GM23338 (cell line): ENCODE measurements at regions not wholly inside any gene's neighbourhood (a gene's known extent, or its start where the extent isn't known, plus 50 kb on each side); places are given as distances from the start of the nearest gene placed in this dataset.
A peak's percentile ranks its signal among the peaks of the same experiment; 100 is the strongest.

Experiments
- ATAC-seq: fragments of 200-7000 bp; cut with Tn5 transposase; 3 replicates; pipeline ENCODE4 v1.9.1; 2020
- DNase-seq: peaks from one replicate; pipeline ENCODE4 v3.0.0-alpha.2; 2015; ENCODE audit warnings: low spot score
- H2AFZ ChIP-seq: fragments of 200-600 bp; sonication (generic); 2 replicates; pipeline ENCODE4 v1.8.0; 2016; ENCODE audit warnings: antibody characterized with exemption, mild to moderate bottlenecking, moderate library complexity
- H3F3A ChIP-seq: fragments of 200-600 bp; sonication (generic); replicated peaks from 2 replicates; pipeline ENCODE4 v1.8.0; 2017; ENCODE audit warnings: antibody characterized with exemption, mixed run types, low read depth
- H3K27ac ChIP-seq: fragments of 200-600 bp; sonication (generic); 2 replicates; pipeline ENCODE4 v1.6.1; 2016; ENCODE audit warnings: low read depth
- H3K27me3 ChIP-seq: fragments of 200-600 bp; sonication (generic); 2 replicates; pipeline ENCODE4 v1.8.0; 2016; ENCODE audit warnings: mild to moderate bottlenecking, mixed run types, moderate library complexity; ENCODE audit not compliant: insufficient read depth
- H3K36me3 ChIP-seq: fragments of 200-600 bp; sonication (generic); 2 replicates; pipeline ENCODE4 v1.8.0; 2016; ENCODE audit warnings: mild to moderate bottlenecking; ENCODE audit not compliant: insufficient read depth
- H3K4me1 ChIP-seq: fragments of 200-600 bp; sonication (generic); 2 replicates; pipeline ENCODE4 v1.8.0; 2016; ENCODE audit warnings: mild to moderate bottlenecking, moderate library complexity; ENCODE audit not compliant: insufficient read depth
- H3K4me2 ChIP-seq: fragments of 200-600 bp; sonication (generic); 2 replicates; pipeline ENCODE4 v1.7.1; 2017; ENCODE audit warnings: mixed run types
- H3K4me3 ChIP-seq: fragments of 200-600 bp; sonication (generic); 2 replicates; pipeline ENCODE4 v1.6.1; 2016; ENCODE audit warnings: mixed run types
- H3K79me2 ChIP-seq: fragments of 200-600 bp; sonication (generic); replicated peaks from 2 replicates; pipeline ENCODE4 v1.8.0; 2017; ENCODE audit warnings: mild to moderate bottlenecking; ENCODE audit not compliant: insufficient read depth
- H3K9me2 ChIP-seq: fragments of 200-600 bp; sonication (generic); 2 replicates; pipeline ENCODE4 v1.8.0; 2017; ENCODE audit not compliant: insufficient read depth
- H4K20me1 ChIP-seq: fragments of 200-600 bp; sonication (generic); replicated peaks from 2 replicates; pipeline ENCODE4 v1.8.0; 2017; ENCODE audit warnings: mild to moderate bottlenecking; ENCODE audit not compliant: insufficient read depth
- H3K27ac Mint-ChIP-seq: 2 replicates; pipeline ENCODE4 v1.8.0; 2020; ENCODE audit warnings: inconsistent platforms, mild to moderate bottlenecking, moderate library complexity, mixed read lengths
- H3K27me3 Mint-ChIP-seq: 3 replicates; pipeline ENCODE4 v1.8.0; 2022; ENCODE audit warnings: low read depth, mild to moderate bottlenecking, moderate library complexity, mixed read lengths, inconsistent platforms; ENCODE audit not compliant: insufficient read depth, poor library complexity
- H3K36me3 Mint-ChIP-seq: 3 replicates; pipeline ENCODE4 v1.8.0; 2021; ENCODE audit warnings: low read depth, mild to moderate bottlenecking, inconsistent platforms, moderate library complexity, mixed read lengths
- H3K4me1 Mint-ChIP-seq: 3 replicates; pipeline ENCODE4 v1.8.0; 2020; ENCODE audit warnings: mild to moderate bottlenecking, inconsistent platforms, mixed read lengths
- H3K4me3 Mint-ChIP-seq: 3 replicates; pipeline ENCODE4 v1.8.0; 2021; ENCODE audit warnings: moderate library complexity, mild to moderate bottlenecking, inconsistent platforms, mixed read lengths
- H3K9me3 Mint-ChIP-seq: 3 replicates; pipeline ENCODE4 v1.8.0; 2020; ENCODE audit warnings: moderate library complexity, mild to moderate bottlenecking, inconsistent platforms, mixed read lengths
- CTCF ChIP-seq, 2 experiments: fragments of 200-600 bp in 1 of 2; sonication (generic) in 1 of 2; conservative IDR thresholded peaks; 2 replicates each; pipeline versions ENCODE4 v1.5.1 to v1.6.1; 2016 to 2017; ENCODE audit warnings: antibody characterized with exemption in 2 of 2, low read depth in 2 of 2, mild to moderate bottlenecking in 2 of 2, moderate library complexity in 1 of 2
- NANOG ChIP-seq: IDR thresholded peaks from 2 replicates; pipeline ENCODE4 v1.6.1; 2016; ENCODE audit warnings: antibody characterized with exemption, borderline replicate concordance
- POLR2AphosphoS5 ChIP-seq: IDR thresholded peaks from 2 replicates; pipeline ENCODE4 v1.6.1; 2016; ENCODE audit warnings: antibody characterized with exemption, low read depth
- REST ChIP-seq: IDR thresholded peaks from one replicate; pipeline ENCODE4 v1.6.1; 2018; ENCODE audit warnings: antibody characterized with exemption; ENCODE audit not compliant: unreplicated experiment
- ZNF331 ChIP-seq: fragments of 250-450 bp; sonication (Bioruptor Pico); IDR thresholded peaks from 2 replicates; pipeline ENCODE4 v1.5.0; 2020; ENCODE audit warnings: low read depth, mild to moderate bottlenecking, moderate library complexity
- ZNF462 ChIP-seq: fragments of 250-450 bp; sonication (Bioruptor Pico); IDR thresholded peaks from 2 replicates; pipeline ENCODE4 v1.5.0; 2020; ENCODE audit warnings: mild to moderate bottlenecking, moderate library complexity

- no peak for TF ChIP-seq REST
- no peak for TF ChIP-seq ZNF331 (CRISPR knock-in tag)
Measured at GRCh38 chr17:33639103-33639880, 346.2 kb upstream of the ASIC2 start (continued).

- peaks cover 25% of the 10 kb centered on the region for H3K4me1 Mint-ChIP-seq
- no peak overlapping the region; the same call in 1 of the 3 replicates for H3K4me3 Mint-ChIP-seq
- DNase-seq (peak; percentile 66), ATAC-seq (peak; percentile 91)
- Histone ChIP-seq H3F3A (0 out of 2 replicates have a peak, but pooled peaks cover 2% of the 10 kb centered on the region), H4K20me1 (no peaks in the 10 kb centered on the region), H3K4me2 (peak overlapping the region; percentile 21), H3K4me3 (peak overlapping the region; percentile 24; the same call in 1 of the 2 replicates), H3K27me3 (no peaks in the 10 kb centered on the region), H3K36me3 (peaks cover 15% of the 10 kb centered on the region), H3K9me2 (no peaks in the 10 kb centered on the region), H2AFZ (no peak overlapping the region), H3K79me2 (no peaks in the 10 kb centered on the region), H3K4me1 (peaks cover 20% of the 10 kb centered on the region), H3K27ac (no peak overlapping the region)
- no peak overlapping the region for H3K27ac Mint-ChIP-seq
- H3K27me3 Mint-ChIP-seq: peaks cover 2% of the 10 kb centered on the region
- no peak for TF ChIP-seq POLR2AphosphoS5
- H3K36me3 Mint-ChIP-seq: peaks cover 15% of the 10 kb centered on the region
- peaks cover 22% of the 10 kb centered on the region for H3K9me3 Mint-ChIP-seq
Measured at GRCh38 chr17:33640629-33641028, 347.5 kb upstream of the ASIC2 start.

- H4K20me1 ChIP-seq: no peaks in the 10 kb centered on the region
Measured at GRCh38 chr17:33642002-33642401, 348.9 kb upstream of the ASIC2 start.

More at GRCh38 chr17:33642002-33642401, 348.9 kb upstream of the ASIC2 start:
- no peaks in the 10 kb centered on the region for H3K79me2 ChIP-seq
- no peak overlapping the region for H3K27ac Mint-ChIP-seq
- H3F3A ChIP-seq: 0 out of 2 replicates have a peak, but pooled peaks cover 2% of the 10 kb centered on the region
- no peaks in the 10 kb centered on the region for H3K27me3 ChIP-seq
- H3K36me3 ChIP-seq: peaks cover 13% of the 10 kb centered on the region
- TF ChIP-seq NANOG (no peak), ZNF462 (no peak), CTCF (conservative IDR thresholded peaks at IDR 0.05; ENCODE audit: low read depth in 2 of 2) (peak; percentile 31 to 43; a peak in 3 of 4 replicates), ZNF331 (CRISPR knock-in tag) (no peak)
- H3K4me3 ChIP-seq: no peak overlapping the region
- H3K36me3 Mint-ChIP-seq: peaks cover 12% of the 10 kb centered on the region
- H3K4me1 ChIP-seq: peaks cover 20% of the 10 kb centered on the region
- H3K9me2 ChIP-seq: no peaks in the 10 kb centered on the region
- H3K27ac ChIP-seq: no peak overlapping the region
- H2AFZ ChIP-seq: no peak overlapping the region
- DNase-seq: peak; percentile 47
- H3K4me1 Mint-ChIP-seq: peaks cover 31% of the 10 kb centered on the region
- no peak overlapping the region for H3K4me2 ChIP-seq
- ATAC-seq: peak; percentile 58
- H3K9me3 Mint-ChIP-seq: peaks cover 18% of the 10 kb centered on the region
- no peak overlapping the region for H3K4me3 Mint-ChIP-seq
- peaks cover 3% of the 10 kb centered on the region for H3K27me3 Mint-ChIP-seq
